Erythroblast (primary cell): ENCODE measurements at regions not wholly inside any gene's neighbourhood (a gene's known extent, or its start where the extent isn't known, plus 50 kb on each side); places are given as distances from the start of the nearest gene placed in this dataset.

ENCODE experiments used
- GATA1 ChIP-seq: IDR thresholded peaks from 2 replicates; pipeline ENCODE4 v1.6.1; 2011; ENCODE audit warnings: low read depth, mild to moderate bottlenecking, control low read depth, low read length, moderate library complexity
- POLR2A ChIP-seq: IDR thresholded peaks from 2 replicates; pipeline ENCODE4 v1.6.1; 2011; ENCODE audit warnings: mild to moderate bottlenecking, low read length

- TF ChIP-seq POLR2A (no peak), GATA1 (no peak)
Measured at GRCh38 chr3:6807967-6808588, 52.8 kb upstream of the GRM7 start.
